ENCODE measurements at regions not wholly inside any gene's neighbourhood (a gene's known extent, or its start where the extent isn't known, plus 50 kb on each side); places are given as distances from the start of the nearest gene placed in this dataset.

- DNase-seq = no peak
Observed at GRCh38 chr7:94054130-94054529, 50.0 kb upstream of the BET1 start.

DNA sequence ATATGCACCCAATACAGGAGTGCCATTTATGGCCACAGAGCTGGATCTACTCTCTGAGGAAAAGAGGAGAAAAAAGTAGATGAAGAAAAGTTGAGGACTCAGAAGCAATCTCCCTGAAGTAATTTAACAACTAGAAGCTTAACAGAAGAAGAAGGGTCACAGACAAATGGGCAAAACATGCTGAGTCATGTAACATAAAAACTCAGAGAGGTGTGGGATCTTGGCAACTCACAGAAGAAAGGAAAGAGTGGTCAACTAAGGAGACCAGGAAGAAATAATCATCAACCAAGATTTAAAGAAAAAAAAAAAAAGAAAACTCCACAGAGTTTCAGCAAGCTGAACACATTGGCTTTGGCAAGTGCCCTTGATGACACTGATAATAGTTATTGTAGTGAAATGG is 51.8 kb upstream of the BET1 start:
- DNase-seq = no peak

DNA sequence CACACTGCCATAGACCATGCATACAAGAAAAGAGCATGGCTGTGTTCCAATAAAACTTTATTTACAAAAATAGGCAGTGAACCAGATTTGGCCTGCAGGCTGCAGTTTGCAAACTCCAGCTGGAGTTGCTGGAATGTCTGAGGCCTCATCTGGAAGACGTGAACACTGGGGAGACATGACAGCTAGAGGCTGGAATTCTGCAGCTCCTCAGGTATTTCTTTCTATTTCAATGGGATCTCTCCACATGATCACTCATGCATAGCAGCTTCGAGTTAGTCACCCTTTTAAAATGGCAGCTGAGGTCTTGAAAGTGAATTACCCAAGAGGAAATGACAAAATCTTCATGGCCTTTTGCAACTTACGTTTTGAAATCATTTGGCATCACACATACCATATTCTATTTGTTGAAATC is 52.6 kb upstream of the BET1 start:
- DNase-seq = peak; percentile 75

- no peak for DNase-seq
Observed at GRCh38 chr7:94057955-94058354, 53.8 kb upstream of the BET1 start.

- DNase-seq = peak; percentile 29
Observed at GRCh38 chr7:94059746-94060145, 55.6 kb upstream of the BET1 start.

DNA sequence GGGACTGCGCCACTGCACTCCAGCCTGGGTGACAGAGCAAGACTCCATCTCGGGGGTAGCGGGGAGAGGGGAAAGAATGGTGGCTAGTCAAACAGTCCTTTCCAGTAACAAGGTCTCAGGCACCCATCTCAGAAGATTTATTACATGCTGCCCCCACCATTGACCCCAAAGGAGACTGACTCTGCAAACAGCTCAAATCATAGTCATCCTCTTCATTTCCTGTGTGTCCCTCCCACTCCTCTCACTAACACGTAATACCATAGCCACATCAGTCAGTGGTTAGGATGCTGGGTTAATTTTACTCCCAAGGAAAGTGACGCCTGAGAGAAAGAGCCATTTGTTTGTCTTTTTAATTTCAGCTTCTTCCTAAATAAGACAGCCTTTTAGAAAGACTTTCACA is 56.6 kb upstream of the BET1 start:
- DNase-seq = peak; percentile 13

- no peak for DNase-seq
Observed at GRCh38 chr7:94061326-94061725, 57.2 kb upstream of the BET1 start.

DNA sequence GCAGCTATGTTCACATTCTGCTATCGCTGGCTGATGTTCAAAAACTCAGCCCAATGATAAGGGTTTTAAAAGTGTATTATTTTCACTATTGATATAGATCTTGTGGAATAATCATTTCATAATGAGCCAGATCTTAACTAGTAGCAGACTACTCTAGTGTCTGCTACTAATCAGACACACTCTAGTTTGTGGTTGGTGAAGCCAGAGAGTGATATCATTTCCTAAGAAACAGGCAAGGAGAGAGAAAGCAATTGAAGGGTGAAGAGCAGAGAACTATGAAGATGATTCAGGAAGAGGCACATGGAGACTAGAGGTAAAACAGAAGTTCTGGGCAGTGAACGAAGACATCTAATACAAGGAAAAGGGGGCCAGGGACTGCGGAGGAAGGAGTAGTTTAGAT is 58.2 kb upstream of the BET1 start:
- DNase-seq = peak; percentile 13

DNA sequence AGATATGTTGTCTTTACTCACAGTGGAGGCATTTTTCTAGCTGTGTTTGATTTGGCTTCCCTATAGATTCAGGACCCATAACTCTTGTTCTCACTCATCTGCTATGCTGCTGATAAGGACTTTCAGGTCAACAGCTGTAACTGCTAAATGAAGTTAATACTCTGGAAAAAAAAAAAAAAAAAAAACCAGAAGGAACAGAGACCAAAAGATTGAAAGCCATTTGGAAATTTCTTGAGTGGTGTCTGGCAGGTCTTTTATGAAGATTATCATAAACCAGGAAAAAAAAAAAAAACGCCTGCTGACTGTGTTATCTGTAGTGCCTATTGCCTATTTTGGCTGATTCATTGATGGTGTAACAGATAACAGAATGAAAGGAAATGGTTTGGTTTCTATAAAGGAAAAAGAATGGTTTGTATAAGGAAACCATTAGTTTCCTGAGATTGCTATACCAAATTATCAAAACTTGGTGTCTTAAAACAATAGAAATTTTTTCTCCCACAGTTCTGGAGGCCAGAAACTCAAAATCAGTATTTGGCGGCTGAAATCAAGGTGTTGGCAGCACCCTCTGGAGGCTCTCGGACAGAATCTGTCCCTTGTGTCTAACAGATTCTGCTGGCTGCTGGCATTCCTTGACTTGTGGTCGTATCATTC is 60.5 kb upstream of the BET1 start:
- DNase-seq = peak; percentile 21

GRCh38 chr7:94067047-94067446 is 62.9 kb upstream of the BET1 start:
- DNase-seq = no peak

DNA sequence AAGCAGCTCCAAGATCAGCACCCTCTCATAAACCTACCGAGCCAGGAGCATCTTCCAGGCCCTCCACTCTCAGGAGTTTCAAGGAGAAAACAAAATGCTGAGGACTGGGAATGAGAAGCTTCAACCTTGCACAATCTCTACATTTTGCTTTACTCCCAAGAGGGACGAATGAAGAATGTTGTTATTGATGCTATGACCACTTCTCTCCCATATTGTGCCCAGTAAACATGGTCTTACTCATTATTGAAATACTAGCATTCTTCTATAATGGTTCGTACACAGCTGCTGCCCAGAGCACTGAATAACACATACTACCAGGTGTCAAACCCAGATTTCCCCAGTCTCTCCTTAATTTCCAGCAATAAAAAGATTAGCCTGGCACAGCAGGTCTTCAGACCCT is 63.4 kb upstream of the BET1 start:
- DNase-seq = no peak

- DNase-seq = peak; percentile 14
Observed at GRCh38 chr7:94069162-94069739, 65.1 kb upstream of the BET1 start.

GRCh38 chr7:94080551-94080950 is 76.4 kb upstream of the BET1 start:
- DNase-seq = no peak

DNA sequence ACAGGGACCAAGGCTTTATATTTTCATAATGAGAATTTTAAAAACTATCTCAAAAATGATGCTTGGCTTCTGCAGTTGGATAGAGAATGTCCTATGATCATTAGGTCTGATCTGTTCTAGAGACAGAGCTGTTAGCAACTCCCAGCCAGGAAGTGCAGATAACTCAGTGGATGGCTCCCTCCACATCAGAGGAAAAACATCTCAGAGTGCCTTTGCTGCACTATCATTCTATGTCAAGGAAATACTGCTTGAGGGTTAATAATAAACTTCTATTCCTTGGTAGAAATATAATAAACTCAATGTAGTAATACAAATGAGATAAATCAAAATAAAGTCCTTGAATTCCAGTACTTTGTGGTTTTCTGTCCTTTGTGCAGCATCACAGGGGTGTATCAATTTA is 78.0 kb upstream of the BET1 start:
- no peak for DNase-seq

GRCh38 chr7:94087664-94088352 is 83.7 kb upstream of the BET1 start:
- peak; percentile 75 for DNase-seq

DNA sequence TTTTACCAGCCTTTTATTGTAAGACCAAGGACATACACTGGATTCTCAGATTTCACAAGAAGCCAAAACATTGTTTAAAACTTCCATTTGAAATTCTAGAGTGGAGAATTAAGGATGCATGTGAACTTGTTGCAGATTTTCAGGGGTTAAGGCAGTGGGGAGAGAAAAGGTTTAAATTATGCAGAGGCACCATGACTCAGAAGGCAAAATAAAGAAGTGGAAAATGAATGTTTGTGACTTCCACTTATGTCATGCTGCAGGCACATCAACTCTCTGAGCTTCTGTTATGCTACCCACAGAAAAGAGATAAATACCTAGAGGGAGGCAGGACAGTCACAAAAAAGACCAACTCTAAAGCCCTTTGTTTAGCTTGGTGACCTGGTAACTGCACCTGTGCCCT is 84.4 kb upstream of the BET1 start:
- DNase-seq = peak; percentile 18

- DNase-seq = no peak
Observed at GRCh38 chr7:94089806-94090205, 85.7 kb upstream of the BET1 start.

DNA sequence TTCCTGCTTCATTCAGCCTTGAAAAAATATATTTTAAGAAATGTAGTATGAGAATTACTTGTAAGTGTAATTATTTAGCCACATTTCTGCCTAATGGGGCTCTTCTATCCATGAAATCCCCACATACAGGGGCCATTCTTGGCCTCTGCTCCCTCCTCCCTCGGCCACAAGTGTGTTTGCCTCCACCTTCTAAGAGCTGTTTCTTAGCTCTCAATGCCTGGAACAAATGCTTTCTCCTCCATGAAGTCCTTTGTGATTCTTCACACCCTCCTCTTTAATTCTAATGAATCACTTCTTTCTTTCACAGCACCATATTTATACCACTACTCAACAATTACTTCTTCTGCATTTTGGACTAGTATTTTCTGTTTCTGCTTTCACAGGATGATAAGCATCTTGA is 88.8 kb upstream of the BET1 start:
- DNase-seq = no peak

GRCh38 chr7:94094298-94094697 is 90.1 kb upstream of the BET1 start:
- no peak for DNase-seq

DNA sequence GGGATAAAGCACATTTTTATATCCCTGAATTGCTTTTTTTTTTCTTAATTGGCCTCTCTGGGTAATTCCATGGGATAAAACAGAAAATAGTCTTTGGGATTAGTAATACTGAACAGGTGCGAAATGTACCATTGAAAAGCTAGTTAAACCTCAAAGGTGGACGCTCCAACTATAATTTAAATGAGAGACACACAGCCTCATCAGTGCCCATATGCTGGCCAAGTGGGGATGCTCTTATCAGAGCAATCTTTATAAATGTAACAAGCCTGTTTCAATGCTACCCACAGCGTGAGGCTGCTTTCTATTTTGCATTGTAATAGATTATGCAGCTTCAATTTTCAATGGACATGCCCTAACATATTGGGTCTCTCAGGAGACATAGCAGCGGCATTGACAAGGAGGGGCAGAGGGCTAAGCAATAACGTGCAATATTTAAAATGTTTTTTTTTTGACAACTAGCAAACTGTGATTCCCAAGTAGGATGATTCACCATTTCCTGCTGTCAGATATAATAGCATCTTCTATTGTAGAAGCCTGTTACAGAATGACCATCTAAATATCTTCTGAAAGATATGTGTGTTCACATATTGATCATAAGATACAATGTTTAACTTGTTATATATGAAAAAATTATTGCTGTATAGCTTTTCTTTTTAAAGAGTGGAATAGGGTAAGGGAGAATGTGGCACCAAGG is 91.3 kb upstream of the BET1 start:
- DNase-seq = peak; percentile 6

DNA sequence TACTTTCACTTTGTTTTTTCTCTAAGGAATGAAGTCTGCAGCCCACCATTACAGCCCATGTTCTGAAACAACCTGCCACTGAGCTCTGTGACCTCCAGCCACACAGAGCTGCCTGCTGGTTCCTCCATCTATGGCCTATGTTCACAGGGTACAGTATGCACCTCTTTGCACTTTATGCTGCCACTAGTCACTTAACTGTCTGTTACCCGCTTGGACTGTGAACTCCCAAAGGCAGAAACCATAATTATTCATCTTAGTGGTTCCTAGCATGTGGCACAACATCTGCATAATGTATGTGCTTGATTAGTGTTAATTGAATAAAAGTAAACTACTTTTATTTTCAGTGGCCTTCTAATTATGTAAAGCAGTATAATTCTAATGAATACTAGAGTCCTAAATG is 95.5 kb upstream of the BET1 start:
- no peak for DNase-seq

DNA sequence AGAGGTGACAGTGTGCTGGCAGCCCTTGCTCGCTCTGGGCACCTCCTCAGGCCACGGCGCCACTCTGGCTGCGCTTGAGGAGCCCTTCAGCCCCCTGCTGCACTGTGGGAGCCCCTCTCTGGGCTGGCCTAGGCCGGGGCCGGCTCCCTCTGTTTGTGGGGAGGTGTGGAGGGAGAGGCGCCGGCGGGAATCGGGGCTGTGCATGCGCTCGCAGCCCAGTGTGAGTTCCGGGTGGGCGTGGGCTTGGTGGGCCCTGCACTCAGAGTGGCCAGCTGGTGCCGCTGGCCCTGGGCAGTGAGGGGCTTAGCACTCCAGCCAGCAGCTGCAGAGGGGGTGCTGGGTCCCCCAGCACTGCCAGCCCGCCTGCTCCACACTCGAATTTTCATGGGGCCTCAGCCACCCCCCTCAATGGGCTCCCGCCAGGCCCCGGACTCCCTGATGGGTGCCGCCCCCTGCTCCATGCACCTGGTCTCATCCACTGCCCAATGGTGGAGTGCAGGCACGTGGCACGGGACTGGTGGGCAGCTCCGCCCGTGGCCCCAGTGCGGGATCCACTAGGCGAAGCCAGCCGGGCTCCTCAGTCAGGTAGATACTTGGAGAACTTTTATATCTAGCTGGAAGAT is 96.7 kb upstream of the BET1 start:
- no peak for DNase-seq

GRCh38 chr7:94104301-94104700 is 100.1 kb upstream of the BET1 start:
- DNase-seq = no peak

Data from fibroblast of skin of scalp (primary cell).